IMR-90 (cell line): ENCODE measurements at regions not wholly inside any gene's neighbourhood (a gene's known extent, or its start where the extent isn't known, plus 50 kb on each side); places are given as distances from the start of the nearest gene placed in this dataset.

Experiments used
- ATAC-seq: fragments of 200-7000 bp; cut with Tn5 transposase; 2 replicates; pipeline ENCODE4 v1.9.1; 2020; ENCODE audit warnings: low read depth, mild to moderate bottlenecking, moderate library complexity
- BruUV-seq: library from RNA; stranded (reverse); fragments of 400-500 nt; replicated peaks from 2 replicates; lab custom pipeline; 2021; lab: Mats Ljungman, UMichigan
- CTCF ChIA-PET: fragments of 300-600 bp; formaldehyde crosslinking; extraction: SDS; loops from one replicate; lab custom pipeline; 2021; ENCODE audit warnings: antibody characterized with exemption; lab: Yijun Ruan, JAX
- POLR2A ChIA-PET: fragments of 300-600 bp; sonication (Branson Sonifier 250); formaldehyde crosslinking; loops from one replicate; lab custom pipeline; 2022; ENCODE audit warnings: antibody characterized with exemption; ENCODE audit not compliant: unreplicated experiment; lab: Charles Lee
- DNase-seq: peaks from one replicate; pipeline ENCODE4 v3.0.0; 2013
- H2AFZ ChIP-seq: replicated peaks from 2 replicates; pipeline ENCODE3; 2013; ENCODE audit warnings: low read length, mild to moderate bottlenecking; ENCODE audit not compliant: poor library complexity
- H2AK5ac ChIP-seq: 2 replicates; pipeline ENCODE4 v1.6.1; 2013; ENCODE audit warnings: low read depth, low read length, inconsistent platforms
- H2AK9ac ChIP-seq: replicated peaks from 2 replicates; pipeline ENCODE3; 2013; ENCODE audit warnings: mild to moderate bottlenecking, low read depth, low read length, moderate library complexity; ENCODE audit not compliant: poor library complexity
- H2BK120ac ChIP-seq: 2 replicates; pipeline ENCODE4 v1.6.1; 2013; ENCODE audit warnings: low read depth, low read length, inconsistent platforms
- H2BK15ac ChIP-seq: 3 replicates; pipeline ENCODE4 v1.6.1; 2013; ENCODE audit warnings: low read depth, low read length, inconsistent platforms
- H2BK20ac ChIP-seq: 2 replicates; pipeline ENCODE4 v1.6.1; 2013; ENCODE audit warnings: low read depth, mild to moderate bottlenecking, inconsistent platforms, low read length, moderate library complexity
- H2BK5ac ChIP-seq: 2 replicates; pipeline ENCODE4 v1.6.1; 2013; ENCODE audit warnings: mild to moderate bottlenecking, low read depth, low read length, inconsistent platforms; ENCODE audit not compliant: poor library complexity, severe bottlenecking
- H3K14ac ChIP-seq: replicated peaks from 2 replicates; pipeline ENCODE4 v1.6.1; 2013; ENCODE audit warnings: low read depth, low read length, inconsistent platforms
- H3K18ac ChIP-seq: 2 replicates; pipeline ENCODE4 v1.6.1; 2013; ENCODE audit warnings: low read depth, low read length, control low read depth
- H3K23ac ChIP-seq: 2 replicates; pipeline ENCODE4 v1.6.1; 2013; ENCODE audit warnings: low read depth, low read length, inconsistent platforms
- H3K27ac ChIP-seq: 2 replicates; pipeline ENCODE4 v1.5.1; 2013; ENCODE audit warnings: mild to moderate bottlenecking, control low read depth, low read length; ENCODE audit not compliant: insufficient read depth
- H3K27me3 ChIP-seq: 2 replicates; pipeline ENCODE4 v1.6.1; 2013; ENCODE audit warnings: low read length; ENCODE audit not compliant: control insufficient read depth, insufficient read depth
- H3K36me3 ChIP-seq: 2 replicates; pipeline ENCODE4 v1.6.1; 2013; ENCODE audit warnings: low read length, mixed read lengths; ENCODE audit not compliant: control insufficient read depth, insufficient read depth
- H3K4ac ChIP-seq: 2 replicates; pipeline ENCODE4 v1.6.1; 2013; ENCODE audit warnings: low read depth, low read length, inconsistent platforms
- H3K4me1 ChIP-seq: 2 replicates; pipeline ENCODE4 v1.6.1; 2013; ENCODE audit warnings: low read length, mixed read lengths; ENCODE audit not compliant: control insufficient read depth, insufficient read depth
- H3K4me2 ChIP-seq: 2 replicates; pipeline ENCODE4 v1.6.1; 2013; ENCODE audit warnings: low read depth, mild to moderate bottlenecking, control low read depth, low read length, moderate library complexity
- H3K4me3 ChIP-seq: 2 replicates; pipeline ENCODE4 v1.5.1; 2013; ENCODE audit warnings: low read depth, mild to moderate bottlenecking, control low read depth, low read length, moderate library complexity; ENCODE audit not compliant: insufficient read depth
- H3K56ac ChIP-seq: 2 replicates; pipeline ENCODE4 v1.6.1; 2013; ENCODE audit warnings: low read length, inconsistent platforms; ENCODE audit not compliant: insufficient read depth; ENCODE audit errors: extremely low read depth
- H3K79me1 ChIP-seq, 2 experiments: 2 replicates each; pipeline ENCODE4 v1.6.1; 2013; ENCODE audit warnings: low read length in 2 of 2, inconsistent platforms in 1 of 2, low read depth in 1 of 2
- H3K9ac ChIP-seq: 2 replicates; pipeline ENCODE4 v1.6.1; 2013; ENCODE audit warnings: low read depth, low read length, control low read depth
- H3K9me1 ChIP-seq: 2 replicates; pipeline ENCODE4 v1.6.1; 2013; ENCODE audit warnings: low read length, inconsistent platforms; ENCODE audit not compliant: insufficient read depth
- H3K9me3 ChIP-seq: 2 replicates; pipeline ENCODE4 v1.6.1; 2013; ENCODE audit warnings: low read length; ENCODE audit not compliant: control insufficient read depth, insufficient read depth
- H4K20me1 ChIP-seq: 2 replicates; pipeline ENCODE4 v1.6.1; 2013; ENCODE audit warnings: low read length, inconsistent platforms; ENCODE audit not compliant: insufficient read depth
- H4K5ac ChIP-seq: 2 replicates; pipeline ENCODE4 v1.6.1; 2013; ENCODE audit warnings: mild to moderate bottlenecking, low read depth, low read length, control low read depth
- H4K8ac ChIP-seq, 2 experiments: 2 replicates each; pipeline ENCODE4 v1.6.1; 2013; ENCODE audit warnings: low read depth in 2 of 2, low read length in 2 of 2, control low read depth in 1 of 2, inconsistent platforms in 1 of 2
- H4K91ac ChIP-seq: 2 replicates; pipeline ENCODE4 v1.6.1; 2013; ENCODE audit warnings: low read depth, low read length, inconsistent platforms; ENCODE audit not compliant: insufficient read depth
- BHLHE40 ChIP-seq: fragments of 150-350 bp; IDR thresholded peaks from 2 replicates; pipeline ENCODE4 v1.6.1; 2016; ENCODE audit warnings: mild to moderate bottlenecking, low read depth, low read length
- CHD1 ChIP-seq: IDR thresholded peaks from 2 replicates; pipeline ENCODE4 v1.6.1; 2012; ENCODE audit warnings: low read depth, low read length, improper control_type of control experiment
- CTCF ChIP-seq: conservative IDR thresholded peaks from 2 replicates; pipeline ENCODE4 v1.5.1; 2012; ENCODE audit warnings: mild to moderate bottlenecking, low read depth, low read length, improper control_type of control experiment
- MAFK ChIP-seq: IDR thresholded peaks from 2 replicates; pipeline ENCODE4 v1.6.1; 2012; ENCODE audit warnings: low read depth, low read length, improper control_type of control experiment
- MAZ ChIP-seq: IDR thresholded peaks from 2 replicates; pipeline ENCODE4 v1.6.1; 2012; ENCODE audit warnings: low read depth, mild to moderate bottlenecking, low read length, improper control_type of control experiment, moderate library complexity, borderline replicate concordance
- NFE2L2 ChIP-seq: fragments of 150-350 bp; IDR thresholded peaks from 2 replicates; pipeline ENCODE4 v1.6.1; 2016; ENCODE audit warnings: low read depth, mild to moderate bottlenecking, low read length
- RAD21 ChIP-seq: IDR thresholded peaks from 2 replicates; pipeline ENCODE4 v1.6.1; 2012; ENCODE audit warnings: low read length, improper control_type of control experiment
- RCOR1 ChIP-seq: IDR thresholded peaks from 2 replicates; pipeline ENCODE4 v1.6.1; 2012; ENCODE audit warnings: mild to moderate bottlenecking, low read length, improper control_type of control experiment; ENCODE audit not compliant: insufficient replicate concordance
- RFX5 ChIP-seq: IDR thresholded peaks from 2 replicates; pipeline ENCODE4 v1.8.0; 2012; ENCODE audit warnings: low read depth, mild to moderate bottlenecking, low read length, moderate library complexity
- SMC3 ChIP-seq: fragments of 150-350 bp; IDR thresholded peaks from 2 replicates; pipeline ENCODE4 v1.6.1; 2016; ENCODE audit warnings: low read depth, mild to moderate bottlenecking, antibody characterized with exemption, low read length, moderate library complexity
- WGBS, 2 experiments: methylation state at CpG; one replicate each; pipeline versions ENCODE4 v1.1.5 to v1.1.7; 2013; ENCODE audit warnings: missing lambda C conversion rate in 2 of 2; ENCODE audit not compliant: insufficient read length in 1 of 2; ENCODE audit errors: extremely low coverage in 2 of 2; 5-methylcytosine and 5-hydroxymethylcytosine counted together
- dilution Hi-C: fragments of 300-500 bp; cut with HindIII; formaldehyde crosslinking; loops from one replicate; pipeline ENCODE4 v1.14.3; 2018; ENCODE audit warnings: low sequenced_read_pairs; ENCODE audit not compliant: unreplicated experiment
- in situ Hi-C: fragments of 300-500 bp; cut with MboI; formaldehyde crosslinking; loops from 3 replicates; pipeline ENCODE4 v1.14.3; 2019; ENCODE audit warnings: low sequenced_read_pairs, inconsistent platforms, mixed read lengths
- intact Hi-C: fragments of 100-400 bp; cut with micrococcal nuclease; formaldehyde crosslinking; loops from 2 replicates; pipeline ENCODE4 v1.10.0; 2022

- ChIA-PET CTCF (interaction anchor here (0.5 kb wide), 1 partner anchor 581 kb away, joined by 3 read pairs; no protein-coding TSS in a partner anchor), POLR2A (no interaction called here)
- dilution Hi-C loops: no loop called here
- H3K4me3 ChIP-seq: no peak overlapping the region
- no peak overlapping the region for H4K8ac ChIP-seq
- no peaks in the 10 kb centered on the region for H3K9me3 ChIP-seq
- no peak for DNase-seq
- H2BK120ac ChIP-seq: no peak overlapping the region
- BruUV-seq: no TSS peak
- no peaks in the 10 kb centered on the region for H3K79me1 ChIP-seq
- H3K36me3 ChIP-seq: no peaks in the 10 kb centered on the region
- ATAC-seq: no peak
- no peak overlapping the region for H2BK15ac ChIP-seq
- H3K56ac ChIP-seq: no peak overlapping the region
- no peak overlapping the region for H3K4me2 ChIP-seq
- in situ Hi-C loops: no loop called here
- H4K20me1 ChIP-seq: no peaks in the 10 kb centered on the region
- no peak overlapping the region for H3K14ac ChIP-seq
- no peak for TF ChIP-seq CHD1
- TF ChIP-seq CTCF: no peak
- no peak for TF ChIP-seq MAFK
- TF ChIP-seq NFE2L2: no peak
- TF ChIP-seq MAZ: no peak
- TF ChIP-seq SMC3: no peak
- TF ChIP-seq BHLHE40: no peak
- no peak for TF ChIP-seq RAD21
- TF ChIP-seq RFX5: no peak
- no peak for TF ChIP-seq RCOR1
- no peak overlapping the region for H2AK5ac ChIP-seq
- H4K5ac ChIP-seq: no peak overlapping the region
- H3K9me1 ChIP-seq: no peaks in the 10 kb centered on the region
- H2AK9ac ChIP-seq: no peak overlapping the region
- WGBS, 2 experiments: no CpG with 5 or more reads among the region's 3 CpGs
- no peak overlapping the region for H3K4ac ChIP-seq
- H3K27me3 ChIP-seq: no peaks in the 10 kb centered on the region
- H2BK20ac ChIP-seq: no peak overlapping the region
- H2BK5ac ChIP-seq: no peak overlapping the region
- intact Hi-C loops: no loop called here
- H3K27ac ChIP-seq: no peak overlapping the region
- H4K91ac ChIP-seq: no peak overlapping the region
- H3K23ac ChIP-seq: no peak overlapping the region
- no peak overlapping the region for H2AFZ ChIP-seq
- H3K9ac ChIP-seq: no peak overlapping the region
- no peaks in the 10 kb centered on the region for H3K4me1 ChIP-seq
- H3K18ac ChIP-seq: no peak overlapping the region
These were observed 248.0 kb upstream of the KCNIP4 start for GRCh38 chr4:22196551-22196950.
